ENCODE measurements at regions not wholly inside any gene's neighbourhood (a gene's known extent, or its start where the extent isn't known, plus 50 kb on each side); places are given as distances from the start of the nearest gene placed in this dataset.

- CTCF ChIA-PET = interaction anchor here in 1 of 2 donors (0.6 to 0.7 kb wide), 2 partner anchors 11 to 25 kb away, joined by 4 read pairs; no protein-coding TSS in a partner anchor
- H3K4me3 ChIP-seq (ENCODE audit: control insufficient read depth in 1 of 2, extremely low read depth in 1 of 2, low read length in 1 of 2) = no peak overlapping the region
- DNase-seq (no peak), ATAC-seq (replicated peaks in 1 of 4) (no peak)
- Mint-ChIP-seq H3K4me1 (peaks cover 28 to 39% (median 34%) of the 10 kb centered on the region in 3 donors), H3K27me3 (peaks cover 21 to 37% of the 10 kb centered on the region in 2 donors), H3K27ac (no peak overlapping the region), H3K36me3 (no peaks in the 10 kb centered on the region), H3K9me3 (no peaks in the 10 kb centered on the region), H3K4me3 (no peak overlapping the region)
- POLR2A ChIA-PET = no interaction called here
- H3K27ac ChIP-seq (ENCODE audit: low read length) = no peak overlapping the region
- H3K36me3 ChIP-seq (ENCODE audit: control insufficient read depth in 2 of 2, extremely low read depth in 1 of 2, insufficient read depth in 1 of 2, low read length in 1 of 2) = no peaks in the 10 kb centered on the region
- H3K9me3 ChIP-seq = no peaks in the 10 kb centered on the region
- peaks cover 3 to 36% of the 10 kb centered on the region in 2 experiments for H3K4me1 ChIP-seq (ENCODE audit: control insufficient read depth in 1 of 2, extremely low read depth in 1 of 2, insufficient read depth in 2 of 2, low read length in 2 of 2)
- WGBS (ENCODE audit: insufficient coverage) = 22% methylated on average over 20 of the region's 23 CpGs
- peaks cover 0 to 67% of the 10 kb centered on the region in 2 experiments for H3K27me3 ChIP-seq (replicated peaks in 1 of 2; ENCODE audit: control insufficient read depth in 2 of 2, extremely low read depth in 1 of 2, insufficient read depth in 2 of 2, low read length in 1 of 2)
These were observed 68.3 kb upstream of the TARDBP start for GRCh38 chr1:10943991-10944730.

- peaks cover 0 to 67% of the 10 kb centered on the region in 2 experiments for H3K27me3 ChIP-seq (replicated peaks in 1 of 2; ENCODE audit: control insufficient read depth in 2 of 2, extremely low read depth in 1 of 2, insufficient read depth in 2 of 2, low read length in 1 of 2)
- H3K4me3 ChIP-seq (ENCODE audit: control insufficient read depth in 1 of 2, extremely low read depth in 1 of 2, low read length in 1 of 2) = no peak overlapping the region
- ChIA-PET POLR2A (no interaction called here), CTCF (no interaction called here)
- Mint-ChIP-seq H3K4me1 (peaks cover 9 to 20% (median 15%) of the 10 kb centered on the region in 3 donors), H3K27ac (no peak overlapping the region), H3K4me3 (no peak overlapping the region), H3K9me3 (no peaks in the 10 kb centered on the region), H3K36me3 (no peaks in the 10 kb centered on the region), H3K27me3 (peaks cover 21 to 33% of the 10 kb centered on the region in 2 donors)
- H3K36me3 ChIP-seq (ENCODE audit: control insufficient read depth in 2 of 2, extremely low read depth in 1 of 2, insufficient read depth in 1 of 2, low read length in 1 of 2) = no peaks in the 10 kb centered on the region
- peaks cover 0 to 17% of the 10 kb centered on the region in 2 experiments for H3K4me1 ChIP-seq (ENCODE audit: control insufficient read depth in 1 of 2, extremely low read depth in 1 of 2, insufficient read depth in 2 of 2, low read length in 2 of 2)
- 82% methylated on average over 9 of the region's 19 CpGs for WGBS (ENCODE audit: insufficient coverage)
- H3K9me3 ChIP-seq = no peaks in the 10 kb centered on the region
- H3K27ac ChIP-seq (ENCODE audit: low read length) = no peak overlapping the region
- no peak for ATAC-seq (replicated peaks in 1 of 4)
- DNase-seq = no peak
These were observed 66.4 kb upstream of the TARDBP start for GRCh38 chr1:10945991-10946509.

GRCh38 chr1:10947181-10947580 is 65.3 kb upstream of the TARDBP start:
- POLR2A ChIA-PET = no interaction called here
- WGBS (ENCODE audit: insufficient coverage) = 91% methylated on average over 7 of the region's 7 CpGs
- ATAC-seq (replicated peaks in 1 of 4) (no peak), DNase-seq (no peak)
- Mint-ChIP-seq H3K27me3 (peaks cover 19 to 30% of the 10 kb centered on the region in 2 donors), H3K27ac (no peak overlapping the region), H3K4me1 (peaks cover 6 to 10% (median 10%) of the 10 kb centered on the region in 3 donors), H3K9me3 (no peaks in the 10 kb centered on the region), H3K4me3 (no peak overlapping the region), H3K36me3 (no peaks in the 10 kb centered on the region)
- Histone ChIP-seq H3K9me3 (no peaks in the 10 kb centered on the region), H3K27ac (ENCODE audit: low read length) (no peak overlapping the region), H3K36me3 (ENCODE audit: control insufficient read depth in 2 of 2, extremely low read depth in 1 of 2, insufficient read depth in 1 of 2, low read length in 1 of 2) (no peaks in the 10 kb centered on the region), H3K4me3 (ENCODE audit: control insufficient read depth in 1 of 2, extremely low read depth in 1 of 2, low read length in 1 of 2) (no peak overlapping the region), H3K4me1 (ENCODE audit: control insufficient read depth in 1 of 2, extremely low read depth in 1 of 2, insufficient read depth in 2 of 2, low read length in 2 of 2) (peaks cover 0 to 6% of the 10 kb centered on the region in 2 experiments), H3K27me3 (replicated peaks in 1 of 2; ENCODE audit: control insufficient read depth in 2 of 2, extremely low read depth in 1 of 2, insufficient read depth in 2 of 2, low read length in 1 of 2) (peaks cover 0 to 60% of the 10 kb centered on the region in 2 experiments)
- CTCF ChIA-PET = no interaction called here

GRCh38 chr1:10947691-10948462 is 64.6 kb upstream of the TARDBP start:
- H3K36me3 Mint-ChIP-seq = no peaks in the 10 kb centered on the region
- 87% methylated on average over 19 of the region's 19 CpGs for WGBS (ENCODE audit: insufficient coverage)
- H3K4me1 Mint-ChIP-seq = peaks cover 6 to 10% (median 7%) of the 10 kb centered on the region in 3 donors
- Histone ChIP-seq H3K4me3 (ENCODE audit: control insufficient read depth in 1 of 2, extremely low read depth in 1 of 2, low read length in 1 of 2) (no peak overlapping the region), H3K27me3 (replicated peaks in 1 of 2; ENCODE audit: control insufficient read depth in 2 of 2, extremely low read depth in 1 of 2, insufficient read depth in 2 of 2, low read length in 1 of 2) (peaks cover 0 to 53% of the 10 kb centered on the region in 2 experiments), H3K27ac (ENCODE audit: low read length) (no peak overlapping the region), H3K36me3 (ENCODE audit: control insufficient read depth in 2 of 2, extremely low read depth in 1 of 2, insufficient read depth in 1 of 2, low read length in 1 of 2) (no peaks in the 10 kb centered on the region), H3K9me3 (no peaks in the 10 kb centered on the region), H3K4me1 (ENCODE audit: control insufficient read depth in 1 of 2, extremely low read depth in 1 of 2, insufficient read depth in 2 of 2, low read length in 2 of 2) (peaks cover 0 to 5% of the 10 kb centered on the region in 2 experiments)
- H3K4me3 Mint-ChIP-seq = no peak overlapping the region
- H3K9me3 Mint-ChIP-seq = no peaks in the 10 kb centered on the region
- DNase-seq (no peak), ATAC-seq (replicated peaks in 1 of 4) (no peak)
- H3K27me3 Mint-ChIP-seq = peaks cover 16 to 24% of the 10 kb centered on the region in 2 donors
- H3K27ac Mint-ChIP-seq = no peak overlapping the region
- POLR2A ChIA-PET = no interaction called here
- CTCF ChIA-PET = no interaction called here

GRCh38 chr1:10948463-10948775 is 64.0 kb upstream of the TARDBP start:
- ChIA-PET POLR2A (no interaction called here), CTCF (interaction anchor here in 1 of 2 donors (0.7 kb wide), 1 partner anchor 8 kb away, joined by 3 read pairs; no protein-coding TSS in a partner anchor)
- Mint-ChIP-seq H3K9me3 (no peaks in the 10 kb centered on the region), H3K27ac (no peak overlapping the region), H3K4me1 (peaks cover 6 to 9% (median 7%) of the 10 kb centered on the region in 3 donors), H3K4me3 (no peak overlapping the region), H3K27me3 (peaks cover 14 to 19% of the 10 kb centered on the region in 2 donors), H3K36me3 (no peaks in the 10 kb centered on the region)
- Histone ChIP-seq H3K27ac (ENCODE audit: low read length) (no peak overlapping the region), H3K4me1 (ENCODE audit: control insufficient read depth in 1 of 2, extremely low read depth in 1 of 2, insufficient read depth in 2 of 2, low read length in 2 of 2) (peaks cover 0 to 5% of the 10 kb centered on the region in 2 experiments), H3K36me3 (ENCODE audit: control insufficient read depth in 2 of 2, extremely low read depth in 1 of 2, insufficient read depth in 1 of 2, low read length in 1 of 2) (no peaks in the 10 kb centered on the region), H3K4me3 (ENCODE audit: control insufficient read depth in 1 of 2, extremely low read depth in 1 of 2, low read length in 1 of 2) (no peak overlapping the region), H3K27me3 (replicated peaks in 1 of 2; ENCODE audit: control insufficient read depth in 2 of 2, extremely low read depth in 1 of 2, insufficient read depth in 2 of 2, low read length in 1 of 2) (peaks cover 0 to 48% of the 10 kb centered on the region in 2 experiments), H3K9me3 (no peaks in the 10 kb centered on the region)
- WGBS (ENCODE audit: insufficient coverage) = 76% methylated on average over 5 of the region's 12 CpGs
- DNase-seq = no peak
- no peak for ATAC-seq (replicated peaks in 1 of 4)

- no peak overlapping the region for H3K4me3 ChIP-seq (ENCODE audit: control insufficient read depth in 1 of 2, extremely low read depth in 1 of 2, low read length in 1 of 2)
- no peaks in the 10 kb centered on the region for H3K9me3 ChIP-seq
- WGBS (ENCODE audit: insufficient coverage) = 80% methylated on average over 17 of the region's 17 CpGs
- no peaks in the 10 kb centered on the region for H3K4me1 ChIP-seq (ENCODE audit: control insufficient read depth in 1 of 2, extremely low read depth in 1 of 2, insufficient read depth in 2 of 2, low read length in 2 of 2)
- H3K36me3 ChIP-seq (ENCODE audit: control insufficient read depth in 2 of 2, extremely low read depth in 1 of 2, insufficient read depth in 1 of 2, low read length in 1 of 2) = no peaks in the 10 kb centered on the region
- ChIA-PET CTCF (no interaction called here), POLR2A (interaction anchor here in 1 of 2 donors (0.6 kb wide), 1 partner anchor 830 kb away, joined by 3 read pairs; no protein-coding TSS in a partner anchor)
- Mint-ChIP-seq H3K4me1 (no peaks in the 10 kb centered on the region), H3K36me3 (no peaks in the 10 kb centered on the region), H3K4me3 (no peak overlapping the region), H3K27me3 (peaks cover 3 to 4% of the 10 kb centered on the region in 2 donors), H3K9me3 (no peaks in the 10 kb centered on the region), H3K27ac (no peak overlapping the region)
- ATAC-seq (replicated peaks in 1 of 4) = no peak
- H3K27me3 ChIP-seq (replicated peaks in 1 of 2; ENCODE audit: control insufficient read depth in 2 of 2, extremely low read depth in 1 of 2, insufficient read depth in 2 of 2, low read length in 1 of 2) = peaks cover 0 to 32% of the 10 kb centered on the region in 2 experiments
- H3K27ac ChIP-seq (ENCODE audit: low read length) = no peak overlapping the region
- DNase-seq = no peak
These were observed 61.9 kb upstream of the TARDBP start for GRCh38 chr1:10950316-10951172.
